ENCODE measurements at regions not wholly inside any gene's neighbourhood (a gene's known extent, or its start where the extent isn't known, plus 50 kb on each side); places are given as distances from the start of the nearest gene placed in this dataset.

DNA sequence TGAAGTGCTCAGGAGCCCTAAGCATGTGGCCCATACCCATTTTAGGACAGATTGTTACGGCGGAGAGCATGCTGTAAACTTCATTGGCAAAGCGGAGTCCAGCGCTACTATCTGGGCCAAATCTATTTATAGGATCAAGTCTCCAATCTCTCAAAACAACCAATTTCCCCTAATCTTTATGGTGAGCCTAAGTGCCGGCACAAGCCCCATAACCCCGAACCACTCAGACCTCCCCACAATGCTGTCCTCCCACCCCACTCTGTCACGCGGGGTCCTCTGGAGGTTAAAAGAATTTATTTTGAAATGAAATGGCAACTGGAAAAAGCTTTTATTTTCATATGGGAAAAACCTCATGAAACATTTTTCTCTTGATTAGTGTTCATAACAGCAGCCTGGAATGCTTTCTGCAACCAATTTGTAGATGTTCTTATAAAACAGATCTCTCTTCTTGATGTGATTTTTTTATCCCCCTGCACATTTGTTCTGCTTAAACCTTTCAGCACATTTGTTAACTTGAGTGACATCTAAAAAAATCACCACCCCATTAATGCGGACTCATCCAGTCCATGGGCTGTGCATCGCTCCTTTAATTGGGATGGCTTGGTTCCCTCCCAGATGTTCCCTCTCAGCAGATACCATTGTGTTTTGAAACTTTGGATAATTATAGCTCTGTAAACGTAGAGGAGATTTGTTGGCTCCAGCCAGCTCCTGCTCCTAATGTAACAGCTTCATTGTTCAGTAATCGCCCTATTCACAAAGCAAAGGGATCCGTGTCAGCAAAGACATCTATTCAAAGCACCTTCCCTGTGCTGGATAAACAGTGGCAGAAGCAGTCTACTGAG, 323.6 kb downstream of the CD83 start:
- Histone ChIP-seq H4K20me1 (ENCODE audit: control insufficient read depth, insufficient read depth) (no peaks in the 10 kb centered on the region), H3K27me3 (replicated peaks in 1 of 2; ENCODE audit: control insufficient read depth in 2 of 2, insufficient read depth in 2 of 2, low read length in 1 of 2) (no peaks in the 10 kb centered on the region), H3K79me2 (ENCODE audit: control insufficient read depth, insufficient read depth, low read length) (no peaks in the 10 kb centered on the region), H3K4me3 (no peak overlapping the region), H3K4me2 (ENCODE audit: control insufficient read depth, insufficient read depth) (no peak overlapping the region), H3K27ac (ENCODE audit: control insufficient read depth, insufficient read depth) (no peak overlapping the region), H3K9ac (ENCODE audit: control insufficient read depth, insufficient read depth, low read length) (no peak overlapping the region), H3K4me1 (ENCODE audit: control insufficient read depth, insufficient read depth, low read length) (no peaks in the 10 kb centered on the region), H2AFZ (ENCODE audit: control insufficient read depth, low read depth, low read length) (no peak overlapping the region), H3K36me3 (ENCODE audit: control insufficient read depth in 2 of 2, insufficient read depth in 2 of 2, low read length in 1 of 2) (no peaks in the 10 kb centered on the region), H3K9me3 (replicated peaks; ENCODE audit: control insufficient read depth, insufficient read depth, low read length) (no peaks in the 10 kb centered on the region)
- WGBS (ENCODE audit: insufficient coverage, insufficient replicate concordance, low lambda C conversion rate, missing lambda C conversion rate) = 63% methylated on average over 13 of the region's 13 CpGs
- in situ Hi-C loops (cut with MboI) (no loop called here), intact Hi-C loops (cut with micrococcal nuclease; ENCODE audit: unreplicated experiment) (no loop called here)
- POLR2A ChIA-PET = no interaction called here
- BruUV-seq (replicated peaks) = no TSS peak
- RAD21 ChIA-PET (ENCODE audit: unreplicated experiment) = no interaction called here
- CTCF ChIA-PET = no interaction called here
- FAIRE-seq (no peak), DNase-seq (ENCODE audit: low read depth, low spot score) (no peak), ATAC-seq (no peak)
- SMC1A ChIA-PET (ENCODE audit: uncharacterized antibody, unreplicated experiment) = no interaction called here
- TF ChIP-seq NBN (IDR thresholded peaks at IDR 0.05) = no peak
- TF ChIP-seq IKZF1 (conservative IDR thresholded peaks at IDR 0.05) = no peak
- TF ChIP-seq TBL1XR1 (IDR thresholded peaks at IDR 0.05; ENCODE audit: low read depth, low read length) = no peak
- TF ChIP-seq, protein P1, sequence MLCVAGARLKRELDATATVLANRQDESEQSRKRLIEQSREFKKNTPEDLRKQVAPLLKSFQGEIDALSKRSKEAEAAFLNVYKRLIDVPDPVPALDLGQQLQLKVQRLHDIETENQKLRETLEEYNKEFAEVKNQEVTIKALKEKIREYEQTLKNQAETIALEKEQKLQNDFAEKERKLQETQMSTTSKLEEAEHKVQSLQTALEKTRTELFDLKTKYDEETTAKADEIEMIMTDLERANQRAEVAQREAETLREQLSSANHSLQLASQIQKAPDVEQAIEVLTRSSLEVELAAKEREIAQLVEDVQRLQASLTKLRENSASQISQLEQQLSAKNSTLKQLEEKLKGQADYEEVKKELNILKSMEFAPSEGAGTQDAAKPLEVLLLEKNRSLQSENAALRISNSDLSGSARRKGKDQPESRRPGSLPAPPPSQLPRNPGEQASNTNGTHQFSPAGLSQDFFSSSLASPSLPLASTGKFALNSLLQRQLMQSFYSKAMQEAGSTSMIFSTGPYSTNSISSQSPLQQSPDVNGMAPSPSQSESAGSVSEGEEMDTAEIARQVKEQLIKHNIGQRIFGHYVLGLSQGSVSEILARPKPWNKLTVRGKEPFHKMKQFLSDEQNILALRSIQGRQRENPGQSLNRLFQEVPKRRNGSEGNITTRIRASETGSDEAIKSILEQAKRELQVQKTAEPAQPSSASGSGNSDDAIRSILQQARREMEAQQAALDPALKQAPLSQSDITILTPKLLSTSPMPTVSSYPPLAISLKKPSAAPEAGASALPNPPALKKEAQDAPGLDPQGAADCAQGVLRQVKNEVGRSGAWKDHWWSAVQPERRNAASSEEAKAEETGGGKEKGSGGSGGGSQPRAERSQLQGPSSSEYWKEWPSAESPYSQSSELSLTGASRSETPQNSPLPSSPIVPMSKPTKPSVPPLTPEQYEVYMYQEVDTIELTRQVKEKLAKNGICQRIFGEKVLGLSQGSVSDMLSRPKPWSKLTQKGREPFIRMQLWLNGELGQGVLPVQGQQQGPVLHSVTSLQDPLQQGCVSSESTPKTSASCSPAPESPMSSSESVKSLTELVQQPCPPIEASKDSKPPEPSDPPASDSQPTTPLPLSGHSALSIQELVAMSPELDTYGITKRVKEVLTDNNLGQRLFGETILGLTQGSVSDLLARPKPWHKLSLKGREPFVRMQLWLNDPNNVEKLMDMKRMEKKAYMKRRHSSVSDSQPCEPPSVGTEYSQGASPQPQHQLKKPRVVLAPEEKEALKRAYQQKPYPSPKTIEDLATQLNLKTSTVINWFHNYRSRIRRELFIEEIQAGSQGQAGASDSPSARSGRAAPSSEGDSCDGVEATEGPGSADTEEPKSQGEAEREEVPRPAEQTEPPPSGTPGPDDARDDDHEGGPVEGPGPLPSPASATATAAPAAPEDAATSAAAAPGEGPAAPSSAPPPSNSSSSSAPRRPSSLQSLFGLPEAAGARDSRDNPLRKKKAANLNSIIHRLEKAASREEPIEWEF (IDR thresholded peaks at IDR 0.05; ENCODE audit: insufficient replicate concordance, low read depth, low read length) = no peak
- no peak for TF ChIP-seq GABPA (IDR thresholded peaks at IDR 0.05; ENCODE audit: low read depth)
- no peak for TF ChIP-seq SREBF2 (IDR thresholded peaks at IDR 0.05; ENCODE audit: low read length)
- TF ChIP-seq SMAD1 (IDR thresholded peaks at IDR 0.05; ENCODE audit: low read depth, partially characterized antibody) = no peak
- TF ChIP-seq CREB1 (IDR thresholded peaks at IDR 0.05; ENCODE audit: low read depth) = no peak
- TF ChIP-seq CBX5 (IDR thresholded peaks at IDR 0.05; ENCODE audit: low read depth) = no peak
- no peak for TF ChIP-seq HDAC2 (IDR thresholded peaks at IDR 0.05)
- TF ChIP-seq, protein P2, sequence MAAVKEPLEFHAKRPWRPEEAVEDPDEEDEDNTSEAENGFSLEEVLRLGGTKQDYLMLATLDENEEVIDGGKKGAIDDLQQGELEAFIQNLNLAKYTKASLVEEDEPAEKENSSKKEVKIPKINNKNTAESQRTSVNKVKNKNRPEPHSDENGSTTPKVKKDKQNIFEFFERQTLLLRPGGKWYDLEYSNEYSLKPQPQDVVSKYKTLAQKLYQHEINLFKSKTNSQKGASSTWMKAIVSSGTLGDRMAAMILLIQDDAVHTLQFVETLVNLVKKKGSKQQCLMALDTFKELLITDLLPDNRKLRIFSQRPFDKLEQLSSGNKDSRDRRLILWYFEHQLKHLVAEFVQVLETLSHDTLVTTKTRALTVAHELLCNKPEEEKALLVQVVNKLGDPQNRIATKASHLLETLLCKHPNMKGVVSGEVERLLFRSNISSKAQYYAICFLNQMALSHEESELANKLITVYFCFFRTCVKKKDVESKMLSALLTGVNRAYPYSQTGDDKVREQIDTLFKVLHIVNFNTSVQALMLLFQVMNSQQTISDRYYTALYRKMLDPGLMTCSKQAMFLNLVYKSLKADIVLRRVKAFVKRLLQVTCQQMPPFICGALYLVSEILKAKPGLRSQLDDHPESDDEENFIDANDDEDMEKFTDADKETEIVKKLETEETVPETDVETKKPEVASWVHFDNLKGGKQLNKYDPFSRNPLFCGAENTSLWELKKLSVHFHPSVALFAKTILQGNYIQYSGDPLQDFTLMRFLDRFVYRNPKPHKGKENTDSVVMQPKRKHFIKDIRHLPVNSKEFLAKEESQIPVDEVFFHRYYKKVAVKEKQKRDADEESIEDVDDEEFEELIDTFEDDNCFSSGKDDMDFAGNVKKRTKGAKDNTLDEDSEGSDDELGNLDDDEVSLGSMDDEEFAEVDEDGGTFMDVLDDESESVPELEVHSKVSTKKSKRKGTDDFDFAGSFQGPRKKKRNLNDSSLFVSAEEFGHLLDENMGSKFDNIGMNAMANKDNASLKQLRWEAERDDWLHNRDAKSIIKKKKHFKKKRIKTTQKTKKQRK (IDR thresholded peaks at IDR 0.05; ENCODE audit: low read depth, low read length) = no peak
- no peak for TF ChIP-seq TARDBP (IDR thresholded peaks at IDR 0.05; ENCODE audit: borderline replicate concordance)
- no peak for TF ChIP-seq NFYA (IDR thresholded peaks at IDR 0.05; ENCODE audit: borderline replicate concordance, low read depth, low read length)
- no peak for TF ChIP-seq ZNF207 (IDR thresholded peaks at IDR 0.05; ENCODE audit: borderline replicate concordance)
- no peak for TF ChIP-seq SMC3 (IDR thresholded peaks at IDR 0.05; ENCODE audit: borderline replicate concordance, low read length)

Measured in GM12878 (cell line).